Endothelial cell of umbilical vein (primary cell): ENCODE measurements at regions not wholly inside any gene's neighbourhood (a gene's known extent, or its start where the extent isn't known, plus 50 kb on each side); places are given as distances from the start of the nearest gene placed in this dataset.

ENCODE experiments used
- BruUV-seq: library from RNA; stranded (reverse); fragments of 400-500 nt; replicated peaks from 2 replicates; lab custom pipeline; 2021; lab: Mats Ljungman, UMichigan
- CTCF ChIA-PET: fragments of 300-600, 350-600 bp; sonication (Branson Sonifier 250); formaldehyde crosslinking; loops from one replicate; lab custom pipeline; 2021; ENCODE audit warnings: antibody characterized with exemption, inconsistent platforms; lab: Charles Lee
- POLR2A ChIA-PET: fragments of 300-600, 350-600 bp; sonication (Branson Sonifier 250); formaldehyde crosslinking; loops from one replicate; lab custom pipeline; 2021; ENCODE audit warnings: antibody characterized with exemption, inconsistent platforms; lab: Charles Lee
- DNase-seq: peaks from one replicate; pipeline ENCODE4 v3.0.0-alpha.2; 2011; ENCODE audit warnings: low read depth, low spot score
- FAIRE-seq: peaks from 2 replicates; lab custom pipeline; 2011; peaks lifted over from hg19 to GRCh38; lab: Jason Lieb, UNC
- H2AFZ ChIP-seq: 2 replicates; pipeline ENCODE4 v1.6.0; 2012; ENCODE audit warnings: low read depth, low read length, control low read depth, inconsistent platforms
- H3K27ac ChIP-seq: 2 replicates; pipeline ENCODE4 v1.5.1; 2011; ENCODE audit warnings: low read depth, mild to moderate bottlenecking, control low read depth, low read length, moderate library complexity; ENCODE audit not compliant: insufficient read depth
- H3K27me3 ChIP-seq, 2 experiments: 2 replicates each; pipeline versions ENCODE4 v1.6.0 to v1.6.1; 2011; ENCODE audit warnings: low read length in 2 of 2, mixed read lengths in 1 of 2; ENCODE audit not compliant: control insufficient read depth in 2 of 2, insufficient read depth in 2 of 2
- H3K36me3 ChIP-seq, 2 experiments: 2 replicates in 1 of 2; 3 replicates in 1 of 2; pipeline ENCODE4 v1.5.1; 2011; ENCODE audit warnings: low read length in 2 of 2, mild to moderate bottlenecking in 1 of 2, moderate library complexity in 1 of 2; ENCODE audit not compliant: control insufficient read depth in 2 of 2, insufficient read depth in 2 of 2; ENCODE audit errors: extremely low read depth in 1 of 2
- H3K4me1 ChIP-seq: 3 replicates; pipeline ENCODE4 v1.5.1; 2011; ENCODE audit warnings: mild to moderate bottlenecking, low read length; ENCODE audit not compliant: control insufficient read depth, insufficient read depth; ENCODE audit errors: extremely low read depth
- H3K4me2 ChIP-seq: 2 replicates; pipeline ENCODE4 v1.6.1; 2011; ENCODE audit warnings: low read length, control low read depth, mixed read lengths; ENCODE audit not compliant: insufficient read depth
- H3K4me3 ChIP-seq, 3 experiments: fragments of 200-600 bp in 1 of 3; sonication (generic), shearing (Covaris generic) in 1 of 3; replicated peaks in 1 of 3; 2 replicates each; pipeline ENCODE4 v1.5.1; 2011 to 2016; ENCODE audit warnings: control low read depth in 3 of 3, low read length in 3 of 3, mild to moderate bottlenecking in 2 of 3, inconsistent platforms in 1 of 3, low read depth in 1 of 3, moderate library complexity in 1 of 3; ENCODE audit not compliant: insufficient read depth in 1 of 3
- H3K79me2 ChIP-seq: 2 replicates; pipeline ENCODE4 v1.6.0; 2012; ENCODE audit warnings: low read length, inconsistent platforms; ENCODE audit not compliant: control insufficient read depth, insufficient read depth
- H3K9ac ChIP-seq: replicated peaks from 2 replicates; pipeline ENCODE3; 2011; ENCODE audit warnings: low read length, control low read depth; ENCODE audit not compliant: insufficient read depth; ENCODE audit errors: extremely low read depth
- H3K9me1 ChIP-seq: replicated peaks from 3 replicates; pipeline ENCODE4 v1.6.0; 2011; ENCODE audit warnings: mild to moderate bottlenecking, low read length; ENCODE audit not compliant: control insufficient read depth, insufficient read depth; ENCODE audit errors: extremely low read depth
- H3K9me3 ChIP-seq: replicated peaks from 2 replicates; pipeline ENCODE4 v1.5.1; 2012; ENCODE audit warnings: low read length, inconsistent platforms; ENCODE audit not compliant: control insufficient read depth, insufficient read depth
- H4K20me1 ChIP-seq: replicated peaks from 2 replicates; pipeline ENCODE3; 2011; ENCODE audit warnings: mild to moderate bottlenecking, low read length; ENCODE audit not compliant: control insufficient read depth, insufficient read depth; ENCODE audit errors: extremely low read depth
- CTCF ChIP-seq, 2 donors: IDR thresholded peaks; 1 replicate in 1 of 2; 2 replicates in 1 of 2; pipeline ENCODE4 v1.5.1; 2011; ENCODE audit warnings: low read length in 2 of 2, mild to moderate bottlenecking in 2 of 2, moderate library complexity in 2 of 2, control low read depth in 1 of 2, inconsistent platforms in 1 of 2, low read depth in 1 of 2; ENCODE audit not compliant: insufficient read depth in 1 of 2; ENCODE audit errors: extremely low read depth in 1 of 2
- EZH2 ChIP-seq: IDR thresholded peaks from 2 replicates; pipeline ENCODE4 v1.6.1; 2012; ENCODE audit warnings: borderline replicate concordance, low read depth, mild to moderate bottlenecking, moderate library complexity, low read length, inconsistent platforms; ENCODE audit not compliant: severe bottlenecking
- FOS ChIP-seq: IDR thresholded peaks from 2 replicates; pipeline ENCODE4 v1.6.1; 2011; ENCODE audit warnings: mild to moderate bottlenecking, low read length, moderate library complexity, borderline replicate concordance; ENCODE audit not compliant: insufficient read depth
- GATA2 ChIP-seq: IDR thresholded peaks from 2 replicates; pipeline ENCODE4 v1.7.0; 2011; ENCODE audit warnings: low read depth, mild to moderate bottlenecking, moderate library complexity, mixed read lengths, low read length; ENCODE audit not compliant: insufficient read length, insufficient read depth
- JUN ChIP-seq: IDR thresholded peaks from 2 replicates; pipeline ENCODE4 v1.6.1; 2011; ENCODE audit warnings: borderline replicate concordance, low read depth; ENCODE audit not compliant: insufficient read length, insufficient read depth
- MAX ChIP-seq: IDR thresholded peaks from 2 replicates; pipeline ENCODE4 v1.6.1; 2011; ENCODE audit not compliant: insufficient read depth, insufficient read length
- MYC ChIP-seq: IDR thresholded peaks from one replicate; pipeline ENCODE4 v1.6.1; 2011; ENCODE audit warnings: mild to moderate bottlenecking, low read depth, low read length
- POLR2A ChIP-seq: IDR thresholded peaks from 2 replicates; pipeline ENCODE4 v1.6.1; 2012; ENCODE audit warnings: low read depth, mild to moderate bottlenecking, control low read depth, low read length
- POLR2AphosphoS5 ChIP-seq: IDR thresholded peaks from 2 replicates; pipeline ENCODE4 v1.6.1; 2012; ENCODE audit warnings: low read depth, mild to moderate bottlenecking, control low read depth, low read length, moderate library complexity; ENCODE audit not compliant: insufficient read depth
- dilution Hi-C: fragments of 300-500 bp; cut with MboI; formaldehyde crosslinking; loops from one replicate; pipeline ENCODE4 v1.15.0; 2019; ENCODE audit warnings: low sequenced_read_pairs; ENCODE audit not compliant: extremely low pct_ligation_motif_present
- intact Hi-C: fragments of 100-400 bp; cut with micrococcal nuclease; formaldehyde crosslinking; loops from one replicate; pipeline ENCODE4 v1.10.0; 2022

GRCh38 chr7:16212610-16213009, 208.7 kb downstream of the CRPPA start:
- CTCF ChIA-PET = no interaction called here
- no peak for FAIRE-seq

More at GRCh38 chr7:16212610-16213009, 208.7 kb downstream of the CRPPA start:
- no peak overlapping the region for H3K9ac ChIP-seq
- TF ChIP-seq CTCF (IDR thresholded peaks at IDR 0.05; ENCODE audit: extremely low read depth in 1 of 2, insufficient read depth in 1 of 2, low read depth in 1 of 2, low read length in 2 of 2) (no peak), EZH2 (no peak), MYC (no peak), FOS (no peak), MAX (no peak), POLR2A (no peak), JUN (no peak), GATA2 (no peak), POLR2AphosphoS5 (no peak)
- H3K9me1 ChIP-seq = no peaks in the 10 kb centered on the region
- POLR2A ChIA-PET = no interaction called here
- no peak overlapping the region for H3K4me3 ChIP-seq
- BruUV-seq = no TSS peak
- DNase-seq = no peak
- no peaks in the 10 kb centered on the region for H3K9me3 ChIP-seq
- H3K27ac ChIP-seq = no peak overlapping the region
- dilution Hi-C loops (no loop called here), intact Hi-C loops (no loop called here)
- no peak overlapping the region for H3K4me2 ChIP-seq
- no peak overlapping the region for H2AFZ ChIP-seq
- H3K79me2 ChIP-seq = no peaks in the 10 kb centered on the region
- no peaks in the 10 kb centered on the region for H3K4me1 ChIP-seq
- no peaks in the 10 kb centered on the region for H3K27me3 ChIP-seq
- no peaks in the 10 kb centered on the region for H3K36me3 ChIP-seq
- H4K20me1 ChIP-seq = no peaks in the 10 kb centered on the region
